Stimulated activated CD4-positive, alpha-beta T cell treated with anti-CD3 and anti-CD28 coated beads, TNF-alpha, amount 100 ng/mL, for 24 hours (primary cell): ENCODE measurements at regions not wholly inside any gene's neighbourhood (a gene's known extent, or its start where the extent isn't known, plus 50 kb on each side); places are given as distances from the start of the nearest gene placed in this dataset.
"Not testable (repeated sequence)": the region's sequence is repeated elsewhere in the genome, so short reads cannot be mapped to it uniquely, and the experiment has no call there.

Experiments
- DNase-seq, 3 experiments: peaks; one replicate each; pipeline ENCODE4 v3.0.0-alpha.2; 2020; ENCODE audit warnings: low read depth in 3 of 3

- DNase-seq, result no peak
Measured at GRCh38 chr10:56469482-56469881, 108.4 kb upstream of the ZWINT start.

GRCh38 chr10:56466005-56466404, 104.9 kb upstream of the ZWINT start:
- DNase-seq, result no peak

- no peak for DNase-seq
Measured at GRCh38 chr10:56449770-56450169, 88.7 kb upstream of the ZWINT start.

GRCh38 chr10:56447613-56448012, 86.6 kb upstream of the ZWINT start:
- not testable (repeated sequence) for DNase-seq

- DNase-seq, result not testable (repeated sequence)
Measured at GRCh38 chr10:56441337-56441736, 80.3 kb upstream of the ZWINT start.
